Activated naive CD4-positive, alpha-beta T cell treated with anti-CD3 and anti-CD28 coated beads, Interleukin-2, amount 10 ng/mL, durations not matched to agents 7 days and 5 days (primary cell): ENCODE measurements at regions not wholly inside any gene's neighbourhood (a gene's known extent, or its start where the extent isn't known, plus 50 kb on each side); places are given as distances from the start of the nearest gene placed in this dataset.

ENCODE experiments used
- CTCF ChIA-PET: fragments of 350-600 bp; sonication (Branson Sonifier 250); formaldehyde crosslinking; loops from one replicate; lab custom pipeline; 2021; ENCODE audit warnings: antibody characterized with exemption; lab: Charles Lee
- DNase-seq: peaks from one replicate; pipeline ENCODE4 v3.0.0-alpha.2; 2020
- H3K27ac Mint-ChIP-seq: one replicate; pipeline ENCODE4 v1.8.0; 2021; ENCODE audit warnings: mild to moderate bottlenecking, moderate library complexity, mixed read lengths
- H3K27me3 Mint-ChIP-seq: one replicate; pipeline ENCODE4 v1.8.0; 2021; ENCODE audit warnings: mild to moderate bottlenecking, mixed read lengths
- H3K36me3 Mint-ChIP-seq: one replicate; pipeline ENCODE4 v1.8.0; 2021; ENCODE audit warnings: mixed read lengths
- H3K4me1 Mint-ChIP-seq: one replicate; pipeline ENCODE4 v1.8.0; 2021; ENCODE audit warnings: mixed read lengths
- H3K4me3 Mint-ChIP-seq: one replicate; pipeline ENCODE4 v1.8.0; 2021; ENCODE audit warnings: mild to moderate bottlenecking, moderate library complexity, mixed read lengths
- H3K9me3 Mint-ChIP-seq: one replicate; pipeline ENCODE4 v1.8.0; 2021; ENCODE audit warnings: mixed read lengths

DNA sequence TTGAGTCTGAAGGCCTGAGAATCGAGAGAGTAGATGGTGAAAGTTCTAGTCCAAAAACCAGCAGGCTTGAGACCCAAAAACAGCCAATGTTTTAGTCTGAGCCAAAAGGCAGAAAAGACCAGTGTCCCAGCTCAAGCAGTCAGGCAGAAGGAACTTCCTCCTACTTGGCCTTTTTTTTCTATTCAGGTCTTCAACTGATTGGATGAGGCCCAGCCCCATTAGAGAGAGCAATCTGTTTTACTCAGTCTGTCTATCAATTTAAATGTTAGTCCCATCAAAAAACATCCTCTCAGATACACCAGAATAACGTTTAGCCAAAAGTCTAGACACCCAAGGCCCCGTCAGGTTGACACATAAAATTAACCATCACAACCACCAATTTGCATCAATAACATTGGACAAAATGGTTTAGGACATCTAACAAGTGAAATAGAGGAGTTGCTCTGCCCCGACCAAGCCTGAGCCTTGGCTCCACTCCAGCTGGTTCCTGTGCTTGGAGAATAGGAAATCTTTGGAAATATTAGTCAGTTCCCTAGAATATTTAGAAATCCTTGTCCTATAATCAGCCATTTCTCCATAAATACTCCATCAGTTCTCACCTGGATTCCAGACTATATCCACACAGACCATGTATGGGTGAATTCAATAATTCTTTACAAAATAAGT is 51.4 kb upstream of the LIPC start:
- H3K4me1 Mint-ChIP-seq = no peaks in the 10 kb centered on the region
- no peaks in the 10 kb centered on the region for H3K9me3 Mint-ChIP-seq
- no peak for DNase-seq
- no peaks in the 10 kb centered on the region for H3K36me3 Mint-ChIP-seq
- H3K27ac Mint-ChIP-seq = no peak overlapping the region
- CTCF ChIA-PET = no interaction called here
- H3K4me3 Mint-ChIP-seq = no peak overlapping the region
- peaks cover 5% of the 10 kb centered on the region for H3K27me3 Mint-ChIP-seq

DNA sequence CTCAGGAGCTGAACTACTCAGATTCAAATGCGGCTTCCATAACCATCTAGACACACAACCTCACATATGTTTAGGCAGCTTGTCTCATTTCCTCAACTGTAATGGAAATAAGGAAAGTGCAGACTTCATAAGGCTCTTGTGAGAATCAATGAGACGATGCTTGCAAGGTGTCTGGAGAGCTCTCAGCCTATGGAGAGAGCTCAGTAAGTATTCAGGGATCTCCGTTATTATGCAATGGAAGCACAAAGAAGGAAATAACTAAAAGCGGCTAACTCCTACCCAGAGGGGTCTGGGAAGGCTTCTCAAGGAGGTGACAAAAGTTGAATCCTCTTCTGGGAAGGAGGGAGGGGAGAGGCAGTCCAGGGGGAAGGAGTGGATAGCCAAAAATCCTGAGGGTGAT is 50.1 kb upstream of the LIPC start:
- no peak overlapping the region for H3K4me3 Mint-ChIP-seq
- no peak for DNase-seq
- no peak overlapping the region for H3K27ac Mint-ChIP-seq
- peaks cover 4% of the 10 kb centered on the region for H3K27me3 Mint-ChIP-seq
- H3K9me3 Mint-ChIP-seq = no peaks in the 10 kb centered on the region
- H3K4me1 Mint-ChIP-seq = no peaks in the 10 kb centered on the region
- no peaks in the 10 kb centered on the region for H3K36me3 Mint-ChIP-seq
- CTCF ChIA-PET = interaction anchor here (0.6 kb wide), 1 partner anchor 64 kb away, joined by 3 read pairs; no protein-coding TSS in a partner anchor
